HG03064 (cell line): ENCODE measurements at regions not wholly inside any gene's neighbourhood (a gene's known extent, or its start where the extent isn't known, plus 50 kb on each side); places are given as distances from the start of the nearest gene placed in this dataset.
"Not testable (repeated sequence)": the region's sequence is repeated elsewhere in the genome, so short reads cannot be mapped to it uniquely, and the experiment has no call there.

Experiments
- ATAC-seq: cut with Tn5 transposase; IDR thresholded peaks from one replicate; pipeline ENCODE4 v1.9.1; 2021; ENCODE audit warnings: low read depth; ENCODE audit not compliant: unreplicated experiment

- ATAC-seq = no peak
These were observed 265.2 kb upstream of the MSX2 start for GRCh38 chr5:174459071-174459702.

- ATAC-seq = no peak
These were observed 264.4 kb upstream of the MSX2 start for GRCh38 chr5:174459832-174460448.

DNA sequence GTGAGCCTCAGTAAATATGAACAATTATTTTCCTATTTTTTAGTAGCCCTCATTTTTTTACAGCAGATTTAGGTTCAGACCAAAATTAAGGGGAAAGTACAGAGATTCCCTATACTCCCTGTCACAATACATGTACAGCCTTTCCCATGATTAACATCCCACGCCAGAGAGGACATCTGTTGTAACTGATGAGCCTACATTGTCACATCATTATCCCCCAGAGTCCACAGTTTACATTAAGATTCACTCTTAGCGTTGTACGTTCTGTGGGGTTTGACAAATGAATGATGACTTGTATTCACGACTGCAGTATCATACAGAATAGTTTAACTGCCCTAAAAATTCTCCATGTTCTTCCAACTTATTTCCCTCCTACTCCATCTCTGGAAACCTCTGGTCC is 262.3 kb upstream of the MSX2 start:
- ATAC-seq = no peak

GRCh38 chr5:174464504-174465165 is 259.7 kb upstream of the MSX2 start:
- no peak for ATAC-seq

- not testable (repeated sequence) for ATAC-seq
These were observed 252.9 kb upstream of the MSX2 start for GRCh38 chr5:174471528-174471927.

- no peak for ATAC-seq
These were observed 251.4 kb upstream of the MSX2 start for GRCh38 chr5:174472956-174473355.

DNA sequence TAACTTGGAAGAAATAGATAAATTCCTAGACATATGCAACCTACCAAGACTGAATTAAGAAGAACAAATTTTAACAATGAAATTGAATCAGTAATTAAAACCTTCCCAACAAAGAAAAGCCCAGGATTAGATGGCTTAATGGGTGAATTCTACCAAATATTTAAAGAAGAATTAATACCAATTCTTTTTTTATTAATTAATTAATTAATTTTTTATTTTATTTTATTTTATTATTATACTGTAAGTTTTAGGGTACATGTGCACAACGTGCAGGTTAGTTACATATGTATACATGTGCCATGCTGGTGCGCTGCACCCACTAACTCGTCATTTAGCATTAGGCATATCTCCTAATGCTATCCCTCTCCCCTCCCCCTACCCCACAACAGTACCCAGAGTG is 248.4 kb upstream of the MSX2 start:
- ATAC-seq = not testable (repeated sequence)

- ATAC-seq = no peak
These were observed 245.1 kb upstream of the MSX2 start for GRCh38 chr5:174479325-174479724.

- ATAC-seq = no peak
These were observed 242.6 kb upstream of the MSX2 start for GRCh38 chr5:174481737-174482136.

GRCh38 chr5:174482607-174483024 is 241.8 kb upstream of the MSX2 start:
- no peak for ATAC-seq

DNA sequence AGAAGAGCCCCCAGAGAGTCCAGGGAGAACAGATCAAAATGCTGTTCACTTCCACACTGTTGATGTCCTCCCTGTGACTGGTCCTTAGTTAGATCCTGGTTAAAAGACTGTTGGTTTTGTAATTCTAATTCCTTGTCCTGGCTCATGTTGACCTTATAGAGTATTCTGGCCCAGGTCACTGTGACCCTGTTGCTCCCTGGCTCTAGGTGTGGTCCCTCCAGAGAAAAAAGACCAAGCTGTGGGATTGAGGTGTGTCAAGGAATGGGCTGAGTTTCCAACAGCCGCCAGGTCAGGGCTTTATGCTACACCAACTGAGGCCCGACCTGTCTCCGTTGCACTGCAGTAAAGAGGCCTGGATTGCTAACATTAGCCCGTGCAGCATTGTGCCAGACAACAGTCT is 241.0 kb upstream of the MSX2 start:
- ATAC-seq = no peak

DNA sequence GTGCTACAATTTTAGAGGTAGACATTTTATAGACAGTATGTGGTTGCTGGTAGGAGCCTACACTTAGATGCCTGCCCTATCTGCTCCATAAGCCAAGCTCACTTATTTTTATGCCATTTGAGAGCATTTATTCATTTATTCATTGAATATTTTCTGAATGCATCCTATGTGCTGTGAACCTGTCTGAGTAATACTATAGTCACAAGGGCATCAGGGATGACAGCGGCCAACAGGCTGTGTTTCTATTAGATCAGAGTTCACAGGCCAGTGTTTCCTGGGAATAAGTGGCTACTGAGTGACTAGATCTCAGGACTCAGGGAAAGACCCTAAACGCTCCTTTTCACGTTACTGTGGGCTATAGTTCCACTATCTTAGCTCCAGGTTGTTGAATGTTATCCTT is 235.2 kb upstream of the MSX2 start:
- ATAC-seq = no peak

DNA sequence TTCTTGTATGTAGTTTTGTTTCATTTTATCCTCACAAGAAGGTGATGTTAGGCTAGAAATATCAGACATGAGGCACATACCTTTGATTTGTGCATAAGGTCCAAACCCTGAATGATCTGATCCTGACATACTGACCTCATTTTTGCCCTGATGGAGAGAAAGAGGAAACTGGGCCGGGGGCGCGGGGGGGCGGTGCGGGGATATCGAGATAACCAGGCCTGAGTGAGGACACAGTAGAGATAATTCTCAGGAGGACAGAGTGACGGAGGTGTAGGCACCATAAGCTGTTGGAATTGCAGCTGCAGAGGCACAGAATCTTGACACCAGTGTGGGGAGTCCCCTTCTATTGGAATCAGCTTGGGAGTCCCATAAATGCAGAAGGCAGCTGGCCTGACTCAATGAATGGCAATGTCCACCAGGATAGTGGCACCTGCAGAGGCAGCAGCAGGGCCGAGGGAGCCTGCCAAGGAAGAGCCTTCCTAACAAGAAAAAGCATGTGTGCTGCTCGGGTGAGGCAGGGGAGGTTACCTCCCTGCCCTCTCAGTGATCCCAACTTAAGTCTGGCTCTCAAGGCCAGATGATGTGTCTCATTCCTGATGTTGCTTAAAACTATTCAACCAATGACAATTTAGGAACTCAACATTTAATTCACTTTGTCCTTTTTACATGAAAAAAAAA is 234.3 kb upstream of the MSX2 start:
- no peak for ATAC-seq

DNA sequence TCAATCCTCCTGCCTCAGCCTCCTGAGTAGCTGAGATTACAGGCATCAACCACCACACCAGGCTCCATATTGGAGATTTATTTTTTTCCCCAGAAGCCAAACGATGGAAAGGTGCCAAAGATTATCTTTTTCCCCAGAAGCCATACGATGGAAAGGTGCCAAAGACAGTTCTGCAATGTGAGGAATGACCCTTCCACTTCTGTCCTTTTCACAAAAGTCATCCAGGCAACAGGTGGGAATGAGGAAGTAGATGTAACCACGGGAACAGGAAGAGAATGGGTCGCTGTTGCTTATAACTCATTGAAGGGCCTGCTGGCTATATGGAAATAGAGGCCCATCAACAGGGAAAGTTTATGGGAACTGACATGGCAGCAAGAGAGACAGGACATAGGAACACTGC is 233.7 kb upstream of the MSX2 start:
- no peak for ATAC-seq

DNA sequence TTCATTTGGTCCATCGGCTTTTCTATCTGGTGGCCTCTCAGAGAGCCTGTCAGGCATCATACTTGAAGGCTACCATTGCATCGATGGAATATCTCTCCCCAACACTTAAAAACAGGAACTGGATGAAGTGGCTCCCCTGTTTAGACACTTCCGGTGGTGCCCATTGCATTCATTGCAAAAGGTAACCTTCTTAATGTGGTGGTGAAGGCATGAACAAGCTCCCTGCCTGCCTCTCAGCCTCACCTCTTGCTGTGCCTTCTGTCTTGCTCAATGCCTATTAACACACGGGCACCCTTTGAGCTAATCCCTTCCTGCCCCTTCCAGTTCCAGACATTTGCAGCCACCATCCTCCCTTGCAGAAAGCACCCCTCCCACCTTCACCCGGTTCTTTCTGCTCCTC is 233.1 kb upstream of the MSX2 start:
- ATAC-seq = no peak

DNA sequence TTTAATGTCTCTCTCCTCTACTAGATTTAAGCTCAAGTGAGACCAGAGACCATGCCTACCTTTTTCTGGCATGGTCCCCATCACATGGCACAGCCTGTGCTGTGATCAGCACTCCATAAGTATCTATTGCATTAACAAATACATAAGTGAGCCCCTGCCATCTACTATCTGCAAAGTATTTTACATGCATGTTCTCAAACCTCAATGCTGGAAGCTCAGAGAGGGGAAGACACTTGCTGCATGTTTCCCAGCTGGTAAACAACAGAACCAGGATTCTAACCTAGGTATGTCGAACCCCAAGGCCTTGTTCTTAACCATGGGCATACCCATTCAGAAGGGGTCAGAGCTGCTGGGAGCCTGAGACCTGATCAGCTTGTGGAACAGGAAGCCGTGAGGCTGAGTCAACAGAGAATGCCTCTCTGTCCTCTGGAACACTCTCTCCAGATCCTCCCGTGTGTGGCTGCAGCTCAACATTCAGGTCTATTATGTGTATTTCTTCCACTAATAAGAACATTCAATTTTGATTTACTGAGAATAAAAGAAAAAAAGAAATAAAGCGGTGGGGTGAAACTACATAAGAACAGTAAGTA is 232.5 kb upstream of the MSX2 start:
- no peak for ATAC-seq

GRCh38 chr5:174493530-174493929 is 230.9 kb upstream of the MSX2 start:
- no peak for ATAC-seq

- not testable (repeated sequence) for ATAC-seq
These were observed 226.4 kb upstream of the MSX2 start for GRCh38 chr5:174497939-174498338.

DNA sequence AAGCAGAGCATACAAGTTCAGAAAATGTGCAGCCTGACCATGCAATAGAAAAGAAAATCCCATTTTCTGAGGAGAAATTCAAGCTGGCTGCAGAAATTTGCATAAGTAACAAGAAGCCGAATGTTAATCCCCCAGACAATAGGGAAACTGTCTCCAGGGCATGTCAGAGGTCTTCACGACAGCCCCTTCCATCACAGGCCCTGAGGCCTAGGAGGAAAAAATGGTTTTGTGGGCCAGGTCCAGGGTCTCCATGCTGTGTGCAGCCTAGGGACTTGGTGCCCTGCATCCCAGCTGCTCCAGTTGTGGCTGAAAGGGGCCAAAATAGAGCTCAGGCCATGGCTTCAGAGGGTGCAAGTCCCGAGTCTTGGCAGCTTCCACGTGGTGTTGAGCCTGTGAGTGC is 225.8 kb upstream of the MSX2 start:
- ATAC-seq = not testable (repeated sequence)

GRCh38 chr5:174500636-174501035 is 223.7 kb upstream of the MSX2 start:
- no peak for ATAC-seq

DNA sequence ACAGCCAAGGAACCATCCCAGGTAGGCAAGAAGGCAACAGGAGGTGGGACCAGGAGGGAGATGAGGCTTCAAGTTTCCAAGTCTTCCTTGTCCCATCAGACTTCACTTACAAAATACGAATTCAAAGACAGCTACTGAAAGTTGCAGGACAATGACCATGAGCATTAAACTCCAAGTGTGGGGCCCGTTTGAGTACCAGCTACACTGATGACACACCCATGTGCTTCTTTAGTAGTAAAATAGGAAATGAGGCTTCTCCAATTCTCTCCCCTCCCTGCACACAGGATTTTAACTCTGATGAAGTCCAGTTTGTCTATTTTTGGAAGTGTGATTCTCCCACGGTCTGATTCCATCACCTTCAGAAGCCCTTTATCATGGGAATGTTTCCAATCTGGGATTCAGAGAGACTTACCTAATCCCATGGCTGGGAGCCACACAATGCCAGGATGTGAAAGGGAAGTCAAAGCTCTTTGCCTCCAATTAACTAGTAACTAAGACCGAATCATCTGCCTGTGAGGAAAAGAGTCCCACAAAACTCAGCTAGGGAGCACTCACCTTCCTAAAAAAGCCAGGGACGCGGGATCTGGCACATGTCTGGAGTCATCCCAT is 222.8 kb upstream of the MSX2 start:
- ATAC-seq = no peak
